ENCODE measurements at regions not wholly inside any gene's neighbourhood (a gene's known extent, or its start where the extent isn't known, plus 50 kb on each side); places are given as distances from the start of the nearest gene placed in this dataset.

- no peaks in the 10 kb centered on the region for H3K4me1 ChIP-seq (ENCODE audit: control insufficient read depth in 1 of 2, insufficient read depth in 2 of 2, low read length in 2 of 2)
- H3K36me3 ChIP-seq (ENCODE audit: control insufficient read depth in 1 of 2, insufficient read depth in 2 of 2, low read length in 2 of 2), result no peaks in the 10 kb centered on the region
- H3K4me3 ChIP-seq (ENCODE audit: low read depth in 1 of 2, low read length in 2 of 2), result no peak overlapping the region
- no peak overlapping the region for H3K27ac ChIP-seq (ENCODE audit: low read length)
- no peaks in the 10 kb centered on the region for H3K9me3 ChIP-seq (ENCODE audit: control insufficient read depth in 1 of 2, low read length in 2 of 2)
- no peaks in the 10 kb centered on the region for H3K27me3 ChIP-seq (ENCODE audit: low read depth, low read length)
These were observed 172.8 kb upstream of the MAP3K7 start for GRCh38 chr6:90759664-90760063.

- no peaks in the 10 kb centered on the region for H3K4me1 ChIP-seq (ENCODE audit: control insufficient read depth in 1 of 2, insufficient read depth in 2 of 2, low read length in 2 of 2)
- H3K36me3 ChIP-seq (ENCODE audit: control insufficient read depth in 1 of 2, insufficient read depth in 2 of 2, low read length in 2 of 2), result no peaks in the 10 kb centered on the region
- H3K9me3 ChIP-seq (ENCODE audit: control insufficient read depth in 1 of 2, low read length in 2 of 2), result no peaks in the 10 kb centered on the region
- no peaks in the 10 kb centered on the region for H3K27me3 ChIP-seq (ENCODE audit: low read depth, low read length)
- H3K4me3 ChIP-seq (ENCODE audit: low read depth in 1 of 2, low read length in 2 of 2), result no peak overlapping the region
- no peak overlapping the region for H3K27ac ChIP-seq (ENCODE audit: low read length)
These were observed 171.9 kb upstream of the MAP3K7 start for GRCh38 chr6:90758741-90759140.

- Histone ChIP-seq H3K27ac (ENCODE audit: low read length) (no peak overlapping the region), H3K9me3 (ENCODE audit: control insufficient read depth in 1 of 2, low read length in 2 of 2) (no peaks in the 10 kb centered on the region), H3K4me1 (ENCODE audit: control insufficient read depth in 1 of 2, insufficient read depth in 2 of 2, low read length in 2 of 2) (no peaks in the 10 kb centered on the region), H3K27me3 (ENCODE audit: low read depth, low read length) (no peaks in the 10 kb centered on the region), H3K36me3 (ENCODE audit: control insufficient read depth in 1 of 2, insufficient read depth in 2 of 2, low read length in 2 of 2) (no peaks in the 10 kb centered on the region), H3K4me3 (ENCODE audit: low read depth in 1 of 2, low read length in 2 of 2) (no peak overlapping the region)
These were observed 167.2 kb upstream of the MAP3K7 start for GRCh38 chr6:90753820-90754643.

GRCh38 chr6:90739802-90740201 is 152.9 kb upstream of the MAP3K7 start:
- Histone ChIP-seq H3K4me3 (ENCODE audit: low read depth in 1 of 2, low read length in 2 of 2) (no peak overlapping the region), H3K27ac (ENCODE audit: low read length) (no peak overlapping the region), H3K36me3 (ENCODE audit: control insufficient read depth in 1 of 2, insufficient read depth in 2 of 2, low read length in 2 of 2) (no peaks in the 10 kb centered on the region), H3K9me3 (ENCODE audit: control insufficient read depth in 1 of 2, low read length in 2 of 2) (no peaks in the 10 kb centered on the region), H3K27me3 (ENCODE audit: low read depth, low read length) (no peaks in the 10 kb centered on the region), H3K4me1 (ENCODE audit: control insufficient read depth in 1 of 2, insufficient read depth in 2 of 2, low read length in 2 of 2) (no peaks in the 10 kb centered on the region)

GRCh38 chr6:90739339-90739738 is 152.5 kb upstream of the MAP3K7 start:
- Histone ChIP-seq H3K27ac (ENCODE audit: low read length) (no peak overlapping the region), H3K9me3 (ENCODE audit: control insufficient read depth in 1 of 2, low read length in 2 of 2) (no peaks in the 10 kb centered on the region), H3K27me3 (ENCODE audit: low read depth, low read length) (no peaks in the 10 kb centered on the region), H3K4me3 (ENCODE audit: low read depth in 1 of 2, low read length in 2 of 2) (no peak overlapping the region), H3K36me3 (ENCODE audit: control insufficient read depth in 1 of 2, insufficient read depth in 2 of 2, low read length in 2 of 2) (no peaks in the 10 kb centered on the region), H3K4me1 (ENCODE audit: control insufficient read depth in 1 of 2, insufficient read depth in 2 of 2, low read length in 2 of 2) (no peaks in the 10 kb centered on the region)

GRCh38 chr6:90730151-90730673 is 143.3 kb upstream of the MAP3K7 start:
- H3K27ac ChIP-seq (ENCODE audit: low read length), result no peak overlapping the region
- H3K4me3 ChIP-seq (ENCODE audit: low read depth in 1 of 2, low read length in 2 of 2), result no peak overlapping the region
- no peaks in the 10 kb centered on the region for H3K36me3 ChIP-seq (ENCODE audit: control insufficient read depth in 1 of 2, insufficient read depth in 2 of 2, low read length in 2 of 2)
- H3K9me3 ChIP-seq (ENCODE audit: control insufficient read depth in 1 of 2, low read length in 2 of 2), result no peaks in the 10 kb centered on the region
- H3K27me3 ChIP-seq (ENCODE audit: low read depth, low read length), result no peaks in the 10 kb centered on the region
- H3K4me1 ChIP-seq (ENCODE audit: control insufficient read depth in 1 of 2, insufficient read depth in 2 of 2, low read length in 2 of 2), result no peaks in the 10 kb centered on the region

GRCh38 chr6:90729057-90729456 is 142.2 kb upstream of the MAP3K7 start:
- H3K4me3 ChIP-seq (ENCODE audit: low read depth in 1 of 2, low read length in 2 of 2), result no peak overlapping the region
- no peaks in the 10 kb centered on the region for H3K36me3 ChIP-seq (ENCODE audit: control insufficient read depth in 1 of 2, insufficient read depth in 2 of 2, low read length in 2 of 2)

GRCh38 chr6:90722648-90723047 is 135.8 kb upstream of the MAP3K7 start:
- Histone ChIP-seq H3K4me1 (ENCODE audit: control insufficient read depth in 1 of 2, insufficient read depth in 2 of 2, low read length in 2 of 2) (no peaks in the 10 kb centered on the region), H3K9me3 (ENCODE audit: control insufficient read depth in 1 of 2, low read length in 2 of 2) (no peaks in the 10 kb centered on the region), H3K27ac (ENCODE audit: low read length) (no peak overlapping the region), H3K27me3 (ENCODE audit: low read depth, low read length) (no peaks in the 10 kb centered on the region), H3K36me3 (ENCODE audit: control insufficient read depth in 1 of 2, insufficient read depth in 2 of 2, low read length in 2 of 2) (no peaks in the 10 kb centered on the region), H3K4me3 (ENCODE audit: low read depth in 1 of 2, low read length in 2 of 2) (no peak overlapping the region)

More at GRCh38 chr6:90729057-90729456, 142.2 kb upstream of the MAP3K7 start:
- H3K27me3 ChIP-seq (ENCODE audit: low read depth, low read length), result no peaks in the 10 kb centered on the region
- no peaks in the 10 kb centered on the region for H3K4me1 ChIP-seq (ENCODE audit: control insufficient read depth in 1 of 2, insufficient read depth in 2 of 2, low read length in 2 of 2)
- H3K27ac ChIP-seq (ENCODE audit: low read length), result no peak overlapping the region
- no peaks in the 10 kb centered on the region for H3K9me3 ChIP-seq (ENCODE audit: control insufficient read depth in 1 of 2, low read length in 2 of 2)

- H3K27ac ChIP-seq (ENCODE audit: low read length), result no peak overlapping the region
- no peak overlapping the region for H3K4me3 ChIP-seq (ENCODE audit: low read depth in 1 of 2, low read length in 2 of 2)
- no peaks in the 10 kb centered on the region for H3K27me3 ChIP-seq (ENCODE audit: low read depth, low read length)
- H3K36me3 ChIP-seq (ENCODE audit: control insufficient read depth in 1 of 2, insufficient read depth in 2 of 2, low read length in 2 of 2), result no peaks in the 10 kb centered on the region
- no peaks in the 10 kb centered on the region for H3K4me1 ChIP-seq (ENCODE audit: control insufficient read depth in 1 of 2, insufficient read depth in 2 of 2, low read length in 2 of 2)
- no peaks in the 10 kb centered on the region for H3K9me3 ChIP-seq (ENCODE audit: control insufficient read depth in 1 of 2, low read length in 2 of 2)
These were observed 133.5 kb upstream of the MAP3K7 start for GRCh38 chr6:90720404-90720803.

- H3K4me3 ChIP-seq (ENCODE audit: low read depth in 1 of 2, low read length in 2 of 2), result no peak overlapping the region
- H3K27me3 ChIP-seq (ENCODE audit: low read depth, low read length), result no peaks in the 10 kb centered on the region
- H3K36me3 ChIP-seq (ENCODE audit: control insufficient read depth in 1 of 2, insufficient read depth in 2 of 2, low read length in 2 of 2), result no peaks in the 10 kb centered on the region
- H3K9me3 ChIP-seq (ENCODE audit: control insufficient read depth in 1 of 2, low read length in 2 of 2), result no peaks in the 10 kb centered on the region
- no peaks in the 10 kb centered on the region for H3K4me1 ChIP-seq (ENCODE audit: control insufficient read depth in 1 of 2, insufficient read depth in 2 of 2, low read length in 2 of 2)
- no peak overlapping the region for H3K27ac ChIP-seq (ENCODE audit: low read length)
These were observed 132.7 kb upstream of the MAP3K7 start for GRCh38 chr6:90719321-90720195.

- H3K27ac ChIP-seq (ENCODE audit: low read length), result no peak overlapping the region
- H3K9me3 ChIP-seq (ENCODE audit: control insufficient read depth in 1 of 2, low read length in 2 of 2), result no peaks in the 10 kb centered on the region
- H3K4me1 ChIP-seq (ENCODE audit: control insufficient read depth in 1 of 2, insufficient read depth in 2 of 2, low read length in 2 of 2), result no peaks in the 10 kb centered on the region
- no peaks in the 10 kb centered on the region for H3K27me3 ChIP-seq (ENCODE audit: low read depth, low read length)
- H3K36me3 ChIP-seq (ENCODE audit: control insufficient read depth in 1 of 2, insufficient read depth in 2 of 2, low read length in 2 of 2), result no peaks in the 10 kb centered on the region
- H3K4me3 ChIP-seq (ENCODE audit: low read depth in 1 of 2, low read length in 2 of 2), result no peak overlapping the region
These were observed 129.5 kb upstream of the MAP3K7 start for GRCh38 chr6:90716376-90716775.

Measured in muscle layer of duodenum (tissue), 2 donors.